OCI-LY1 (cell line): ENCODE measurements at regions not wholly inside any gene's neighbourhood (a gene's known extent, or its start where the extent isn't known, plus 50 kb on each side); places are given as distances from the start of the nearest gene placed in this dataset.

Experiments used
- H2AFZ ChIP-seq: fragments of 200-600 bp; sonication (generic), shearing (Covaris generic); 2 replicates; pipeline ENCODE4 v1.6.0; 2014; ENCODE audit warnings: antibody characterized with exemption, mild to moderate bottlenecking, low read length
- H3F3A ChIP-seq: fragments of 200-600 bp; sonication (generic), shearing (Covaris generic); 2 replicates; pipeline ENCODE4 v1.6.0; 2014; ENCODE audit warnings: mild to moderate bottlenecking, antibody characterized with exemption, low read length, moderate library complexity; ENCODE audit not compliant: insufficient read depth
- H3K27ac ChIP-seq: fragments of 200-600 bp; sonication (generic); 2 replicates; pipeline ENCODE4 v1.5.1; 2014; ENCODE audit warnings: low read length, mixed run types, mild to moderate bottlenecking, low read depth; ENCODE audit not compliant: poor library complexity, severe bottlenecking
- H3K27me3 ChIP-seq: fragments of 200-600 bp; sonication (generic); 2 replicates; pipeline ENCODE4 v1.6.0; 2014; ENCODE audit warnings: antibody characterized with exemption, mild to moderate bottlenecking, low read length, moderate library complexity; ENCODE audit not compliant: insufficient read depth
- H3K36me3 ChIP-seq: fragments of 200-600 bp; sonication (generic); 2 replicates; pipeline ENCODE4 v1.6.1; 2014; ENCODE audit warnings: mild to moderate bottlenecking, antibody characterized with exemption, low read length, moderate library complexity, mixed read lengths; ENCODE audit not compliant: insufficient read depth
- H3K4me1 ChIP-seq: fragments of 200-600 bp; sonication (generic); 2 replicates; pipeline ENCODE4 v1.5.1; 2014; ENCODE audit warnings: mild to moderate bottlenecking, low read length, moderate library complexity; ENCODE audit not compliant: insufficient read depth, severe bottlenecking
- H3K4me2 ChIP-seq: fragments of 200-600 bp; sonication (generic), shearing (Covaris generic); 2 replicates; pipeline ENCODE4 v1.6.1; 2014; ENCODE audit warnings: low read length
- H3K4me3 ChIP-seq: fragments of 200-600 bp; sonication (generic); 2 replicates; pipeline ENCODE4 v1.5.1; 2014; ENCODE audit warnings: low read length, low read depth, mild to moderate bottlenecking, mixed read lengths; ENCODE audit not compliant: poor library complexity, severe bottlenecking
- H3K79me2 ChIP-seq: fragments of 200-600 bp; shearing (Covaris generic); 2 replicates; pipeline ENCODE4 v1.6.1; 2016; ENCODE audit warnings: mixed run types, low read length, mixed read lengths; ENCODE audit not compliant: insufficient read depth
- H3K9ac ChIP-seq: fragments of 200-600 bp; sonication (generic), shearing (Covaris generic); 2 replicates; pipeline ENCODE4 v1.6.1; 2014; ENCODE audit warnings: mild to moderate bottlenecking, low read length, mixed read lengths
- H3K9me2 ChIP-seq: fragments of 200-600 bp; sonication (generic), shearing (Covaris generic); 2 replicates; pipeline ENCODE4 v1.6.1; 2014; ENCODE audit warnings: low read depth, mild to moderate bottlenecking, low read length, mixed read lengths
- H3K9me3 ChIP-seq: fragments of 200-600 bp; shearing (Covaris generic); 2 replicates; pipeline ENCODE4 v1.6.1; 2014; ENCODE audit warnings: low read length, mixed read lengths
- H4K20me1 ChIP-seq: fragments of 200-600 bp; sonication (generic), shearing (Covaris generic); 2 replicates; pipeline ENCODE4 v1.6.0; 2016; ENCODE audit warnings: mild to moderate bottlenecking, low read length; ENCODE audit not compliant: insufficient read depth
- EZH2 ChIP-seq: fragments of 200-600 bp; sonication (generic), shearing (Covaris generic); IDR thresholded peaks from 2 replicates; pipeline ENCODE4 v1.8.0; 2017; ENCODE audit warnings: borderline replicate concordance, mixed run types, mild to moderate bottlenecking, antibody characterized with exemption, low read length, moderate library complexity, mixed read lengths
- TF ChIP-seq, protein P1 (sequence below): fragments of 200-600 bp; sonication (generic), shearing (Covaris generic); IDR thresholded peaks from 2 replicates; pipeline ENCODE4 v1.5.1; 2017; ENCODE audit warnings: mild to moderate bottlenecking, antibody characterized with exemption, low read length, moderate library complexity, mixed read lengths

DNA sequence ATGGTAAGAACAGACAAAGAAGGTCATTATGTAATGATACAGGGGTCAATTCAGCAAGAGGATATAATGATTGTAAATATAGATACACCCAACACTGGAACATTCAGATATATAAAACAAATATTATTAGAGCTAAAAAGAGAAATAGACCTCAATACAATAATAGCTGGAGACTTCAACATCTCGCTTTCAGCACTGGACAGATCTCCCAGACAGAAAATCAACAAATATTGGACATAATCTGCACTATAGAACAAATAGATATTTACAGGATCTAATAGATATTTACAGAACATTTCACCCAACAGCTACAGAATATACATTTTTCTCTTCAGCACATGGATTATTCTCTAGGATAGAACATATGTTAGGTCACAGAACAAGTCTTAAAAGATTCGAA, 190.6 kb upstream of the RFX3 start:
- TF ChIP-seq, protein P1, sequence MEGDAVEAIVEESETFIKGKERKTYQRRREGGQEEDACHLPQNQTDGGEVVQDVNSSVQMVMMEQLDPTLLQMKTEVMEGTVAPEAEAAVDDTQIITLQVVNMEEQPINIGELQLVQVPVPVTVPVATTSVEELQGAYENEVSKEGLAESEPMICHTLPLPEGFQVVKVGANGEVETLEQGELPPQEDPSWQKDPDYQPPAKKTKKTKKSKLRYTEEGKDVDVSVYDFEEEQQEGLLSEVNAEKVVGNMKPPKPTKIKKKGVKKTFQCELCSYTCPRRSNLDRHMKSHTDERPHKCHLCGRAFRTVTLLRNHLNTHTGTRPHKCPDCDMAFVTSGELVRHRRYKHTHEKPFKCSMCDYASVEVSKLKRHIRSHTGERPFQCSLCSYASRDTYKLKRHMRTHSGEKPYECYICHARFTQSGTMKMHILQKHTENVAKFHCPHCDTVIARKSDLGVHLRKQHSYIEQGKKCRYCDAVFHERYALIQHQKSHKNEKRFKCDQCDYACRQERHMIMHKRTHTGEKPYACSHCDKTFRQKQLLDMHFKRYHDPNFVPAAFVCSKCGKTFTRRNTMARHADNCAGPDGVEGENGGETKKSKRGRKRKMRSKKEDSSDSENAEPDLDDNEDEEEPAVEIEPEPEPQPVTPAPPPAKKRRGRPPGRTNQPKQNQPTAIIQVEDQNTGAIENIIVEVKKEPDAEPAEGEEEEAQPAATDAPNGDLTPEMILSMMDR, result no peak
- no peak for TF ChIP-seq EZH2
- Histone ChIP-seq H3K27me3 (no peaks in the 10 kb centered on the region), H4K20me1 (no peaks in the 10 kb centered on the region)

DNA sequence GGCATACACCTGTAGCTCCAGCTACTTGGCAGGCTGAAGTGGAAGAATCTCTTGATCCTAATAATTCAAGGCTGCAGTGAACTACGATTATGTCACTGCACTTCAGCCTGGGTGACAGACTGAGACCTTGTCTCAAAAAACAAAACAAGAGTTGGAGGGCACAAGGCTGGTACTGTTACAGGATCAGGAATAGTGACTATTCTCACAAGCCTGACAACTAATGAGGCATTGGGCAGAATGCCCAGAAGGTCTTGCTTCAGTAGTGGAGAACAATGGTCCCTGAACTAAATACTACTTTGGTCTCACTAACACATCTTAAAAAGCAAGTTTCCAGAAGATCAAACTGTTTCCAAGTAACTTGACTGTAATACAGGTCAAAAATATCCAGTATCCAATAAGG, 182.9 kb upstream of the RFX3 start:
- Histone ChIP-seq H3K79me2 (no peaks in the 10 kb centered on the region), H3K9me2 (no peaks in the 10 kb centered on the region), H4K20me1 (no peaks in the 10 kb centered on the region), H3K9me3 (no peaks in the 10 kb centered on the region), H3K27me3 (no peaks in the 10 kb centered on the region), H3K4me2 (no peak overlapping the region), H3K27ac (no peak overlapping the region), H3K9ac (no peak overlapping the region), H3K4me3 (no peak overlapping the region), H3K36me3 (no peaks in the 10 kb centered on the region), H2AFZ (no peak overlapping the region), H3K4me1 (no peaks in the 10 kb centered on the region), H3F3A (no peaks in the 10 kb centered on the region)
- no peak for TF ChIP-seq EZH2
- TF ChIP-seq, protein P1, result no peak

More for the DNA sequence above, 190.6 kb upstream of the RFX3 start:
- no peak overlapping the region for H3K27ac ChIP-seq
- no peaks in the 10 kb centered on the region for H3K9me2 ChIP-seq
- H3F3A ChIP-seq, result no peaks in the 10 kb centered on the region
- H3K79me2 ChIP-seq, result no peaks in the 10 kb centered on the region
- no peaks in the 10 kb centered on the region for H3K36me3 ChIP-seq
- no peak overlapping the region for H2AFZ ChIP-seq
- H3K4me3 ChIP-seq, result no peak overlapping the region
- no peaks in the 10 kb centered on the region for H3K4me1 ChIP-seq
- H3K9ac ChIP-seq, result no peak overlapping the region
- H3K9me3 ChIP-seq, result no peaks in the 10 kb centered on the region
- no peak overlapping the region for H3K4me2 ChIP-seq

DNA sequence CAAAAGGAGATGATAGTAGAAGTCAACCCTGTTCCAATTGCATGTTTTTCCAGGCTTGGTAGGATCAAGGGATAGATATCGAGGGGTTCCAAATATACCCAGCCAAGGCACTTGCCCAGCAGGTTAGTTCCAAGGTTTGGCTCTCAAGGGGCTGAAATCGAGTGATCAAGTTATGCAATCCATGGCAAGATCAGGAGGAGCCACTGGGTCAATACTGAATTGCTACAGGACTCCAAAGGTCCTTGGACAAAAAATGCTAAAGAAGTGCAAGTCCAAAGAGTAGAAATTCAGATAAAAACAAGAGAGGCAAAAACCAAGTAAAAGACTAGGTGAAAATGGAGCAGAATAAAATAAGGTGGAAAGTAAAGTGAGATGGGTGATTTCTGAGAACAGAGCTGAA, 179.1 kb upstream of the RFX3 start:
- H2AFZ ChIP-seq, result no peak overlapping the region
- H3K36me3 ChIP-seq, result no peaks in the 10 kb centered on the region
- H3K4me1 ChIP-seq, result no peaks in the 10 kb centered on the region
- H3F3A ChIP-seq, result no peaks in the 10 kb centered on the region
- H3K4me3 ChIP-seq, result no peak overlapping the region
- H4K20me1 ChIP-seq, result no peaks in the 10 kb centered on the region
- no peaks in the 10 kb centered on the region for H3K9me2 ChIP-seq
- H3K27ac ChIP-seq, result no peak overlapping the region
- no peaks in the 10 kb centered on the region for H3K9me3 ChIP-seq
- TF ChIP-seq, protein P1, result no peak
- no peak for TF ChIP-seq EZH2
- H3K27me3 ChIP-seq, result no peaks in the 10 kb centered on the region
- H3K79me2 ChIP-seq, result no peaks in the 10 kb centered on the region
- no peak overlapping the region for H3K9ac ChIP-seq
- H3K4me2 ChIP-seq, result no peak overlapping the region
